ENCODE measurements at regions not wholly inside any gene's neighbourhood (a gene's known extent, or its start where the extent isn't known, plus 50 kb on each side); places are given as distances from the start of the nearest gene placed in this dataset.

- no peaks in the 10 kb centered on the region for H3K9me3 ChIP-seq (ENCODE audit: control insufficient read depth, insufficient read depth, low read length)
- no peaks in the 10 kb centered on the region for H3K79me2 ChIP-seq (ENCODE audit: control insufficient read depth, low read length)
- no peaks in the 10 kb centered on the region for H3F3A ChIP-seq (ENCODE audit: control insufficient read depth, insufficient read depth)
- no peak for TF ChIP-seq EZH2phosphoT487 (IDR thresholded peaks at IDR 0.05; ENCODE audit: borderline replicate concordance, low read length)
- TF ChIP-seq, protein P1, sequence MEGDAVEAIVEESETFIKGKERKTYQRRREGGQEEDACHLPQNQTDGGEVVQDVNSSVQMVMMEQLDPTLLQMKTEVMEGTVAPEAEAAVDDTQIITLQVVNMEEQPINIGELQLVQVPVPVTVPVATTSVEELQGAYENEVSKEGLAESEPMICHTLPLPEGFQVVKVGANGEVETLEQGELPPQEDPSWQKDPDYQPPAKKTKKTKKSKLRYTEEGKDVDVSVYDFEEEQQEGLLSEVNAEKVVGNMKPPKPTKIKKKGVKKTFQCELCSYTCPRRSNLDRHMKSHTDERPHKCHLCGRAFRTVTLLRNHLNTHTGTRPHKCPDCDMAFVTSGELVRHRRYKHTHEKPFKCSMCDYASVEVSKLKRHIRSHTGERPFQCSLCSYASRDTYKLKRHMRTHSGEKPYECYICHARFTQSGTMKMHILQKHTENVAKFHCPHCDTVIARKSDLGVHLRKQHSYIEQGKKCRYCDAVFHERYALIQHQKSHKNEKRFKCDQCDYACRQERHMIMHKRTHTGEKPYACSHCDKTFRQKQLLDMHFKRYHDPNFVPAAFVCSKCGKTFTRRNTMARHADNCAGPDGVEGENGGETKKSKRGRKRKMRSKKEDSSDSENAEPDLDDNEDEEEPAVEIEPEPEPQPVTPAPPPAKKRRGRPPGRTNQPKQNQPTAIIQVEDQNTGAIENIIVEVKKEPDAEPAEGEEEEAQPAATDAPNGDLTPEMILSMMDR (IDR thresholded peaks at IDR 0.05; ENCODE audit: low read depth, low read length, poor library complexity, severe bottlenecking): no peak
- no peaks in the 10 kb centered on the region for H3K27me3 ChIP-seq (ENCODE audit: control insufficient read depth, low read length)
- no peaks in the 10 kb centered on the region for H4K20me1 ChIP-seq (ENCODE audit: control insufficient read depth, insufficient read depth, low read depth, low read length)
- no peaks in the 10 kb centered on the region for H3K9me2 ChIP-seq (replicated peaks; ENCODE audit: control insufficient read depth, low read length)
- no peaks in the 10 kb centered on the region for H3K4me1 ChIP-seq (ENCODE audit: control insufficient read depth, low read length)
- no peaks in the 10 kb centered on the region for H3K36me3 ChIP-seq (ENCODE audit: control insufficient read depth, low read length)
- no peak overlapping the region for H3K27ac ChIP-seq (ENCODE audit: low read depth, low read length)
- no peak overlapping the region for H3K4me2 ChIP-seq (ENCODE audit: low read length)
- H3K4me3 ChIP-seq (ENCODE audit: low read length): no peak overlapping the region
Observed at GRCh38 chr3:147737376-147737775, 328.2 kb downstream of the ZIC1 start.

DNA sequence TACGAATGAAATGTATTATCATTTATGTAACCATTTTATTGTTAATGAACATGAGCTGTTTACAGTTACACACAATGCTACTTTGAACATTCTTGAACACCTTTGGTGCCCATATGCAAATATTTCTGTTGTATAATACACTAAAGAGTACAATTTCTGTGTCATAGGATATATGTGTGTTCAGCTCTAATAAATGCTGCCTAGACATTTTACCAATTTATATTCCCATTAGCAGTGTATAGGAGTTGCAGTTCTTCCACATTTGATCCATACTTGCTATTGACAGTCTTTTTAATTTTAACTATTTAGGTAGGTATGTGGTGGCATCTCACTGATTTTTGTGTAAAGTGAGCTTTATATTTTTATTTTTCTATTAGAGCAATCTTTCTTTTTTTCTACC lies 331.8 kb downstream of the ZIC1 start:
- Histone ChIP-seq H3F3A (ENCODE audit: control insufficient read depth, insufficient read depth) (no peaks in the 10 kb centered on the region), H3K9me3 (ENCODE audit: control insufficient read depth, insufficient read depth, low read length) (no peaks in the 10 kb centered on the region), H3K27me3 (ENCODE audit: control insufficient read depth, low read length) (no peaks in the 10 kb centered on the region), H3K4me3 (ENCODE audit: low read length) (no peak overlapping the region), H3K4me1 (ENCODE audit: control insufficient read depth, low read length) (no peaks in the 10 kb centered on the region), H3K36me3 (ENCODE audit: control insufficient read depth, low read length) (no peaks in the 10 kb centered on the region), H3K4me2 (ENCODE audit: low read length) (no peak overlapping the region), H3K9me2 (replicated peaks; ENCODE audit: control insufficient read depth, low read length) (no peaks in the 10 kb centered on the region), H3K79me2 (ENCODE audit: control insufficient read depth, low read length) (no peaks in the 10 kb centered on the region), H4K20me1 (ENCODE audit: control insufficient read depth, insufficient read depth, low read depth, low read length) (no peaks in the 10 kb centered on the region), H3K27ac (ENCODE audit: low read depth, low read length) (no peak overlapping the region)
- no peak for TF ChIP-seq EZH2phosphoT487 (IDR thresholded peaks at IDR 0.05; ENCODE audit: borderline replicate concordance, low read length)

DNA sequence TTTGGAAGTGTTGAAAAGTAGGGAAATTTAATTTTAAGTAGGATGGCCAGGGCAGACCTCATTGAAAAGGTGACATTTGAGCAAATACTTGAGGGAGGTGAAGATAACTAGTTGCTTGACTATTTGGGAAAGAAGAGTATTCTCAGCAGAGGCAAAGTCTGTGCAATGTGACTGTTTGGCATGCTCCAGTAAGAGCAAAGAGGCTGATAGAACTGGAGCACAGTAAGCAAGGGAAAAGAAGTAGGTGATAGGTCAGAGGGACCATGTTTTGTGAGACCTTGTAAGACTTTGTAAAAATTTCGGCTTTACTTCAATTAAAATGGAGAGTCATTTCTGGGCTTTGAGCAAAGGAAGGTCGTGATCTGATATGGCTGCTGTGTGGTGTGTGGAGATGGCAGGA lies 335.8 kb downstream of the ZIC1 start:
- no peaks in the 10 kb centered on the region for H4K20me1 ChIP-seq (ENCODE audit: control insufficient read depth, insufficient read depth, low read depth, low read length)
- no peaks in the 10 kb centered on the region for H3K4me1 ChIP-seq (ENCODE audit: control insufficient read depth, low read length)
- H3K9me2 ChIP-seq (replicated peaks; ENCODE audit: control insufficient read depth, low read length): no peaks in the 10 kb centered on the region
- TF ChIP-seq, protein P1 (IDR thresholded peaks at IDR 0.05; ENCODE audit: low read depth, low read length, poor library complexity, severe bottlenecking): no peak
- TF ChIP-seq EZH2phosphoT487 (IDR thresholded peaks at IDR 0.05; ENCODE audit: borderline replicate concordance, low read length): no peak
- no peaks in the 10 kb centered on the region for H3F3A ChIP-seq (ENCODE audit: control insufficient read depth, insufficient read depth)
- H3K9me3 ChIP-seq (ENCODE audit: control insufficient read depth, insufficient read depth, low read length): no peaks in the 10 kb centered on the region
- H3K36me3 ChIP-seq (ENCODE audit: control insufficient read depth, low read length): no peaks in the 10 kb centered on the region
- no peak overlapping the region for H3K4me2 ChIP-seq (ENCODE audit: low read length)
- no peak overlapping the region for H3K4me3 ChIP-seq (ENCODE audit: low read length)
- no peak overlapping the region for H3K27ac ChIP-seq (ENCODE audit: low read depth, low read length)
- H3K79me2 ChIP-seq (ENCODE audit: control insufficient read depth, low read length): no peaks in the 10 kb centered on the region
- no peaks in the 10 kb centered on the region for H3K27me3 ChIP-seq (ENCODE audit: control insufficient read depth, low read length)

- Histone ChIP-seq H3K4me2 (ENCODE audit: low read length) (no peak overlapping the region), H3K79me2 (ENCODE audit: control insufficient read depth, low read length) (no peaks in the 10 kb centered on the region), H3K9me2 (replicated peaks; ENCODE audit: control insufficient read depth, low read length) (no peaks in the 10 kb centered on the region), H3K27me3 (ENCODE audit: control insufficient read depth, low read length) (no peaks in the 10 kb centered on the region), H3F3A (ENCODE audit: control insufficient read depth, insufficient read depth) (no peaks in the 10 kb centered on the region), H3K4me3 (ENCODE audit: low read length) (no peak overlapping the region), H3K27ac (ENCODE audit: low read depth, low read length) (no peak overlapping the region), H4K20me1 (ENCODE audit: control insufficient read depth, insufficient read depth, low read depth, low read length) (no peaks in the 10 kb centered on the region), H3K4me1 (ENCODE audit: control insufficient read depth, low read length) (no peaks in the 10 kb centered on the region), H3K36me3 (ENCODE audit: control insufficient read depth, low read length) (no peaks in the 10 kb centered on the region), H3K9me3 (ENCODE audit: control insufficient read depth, insufficient read depth, low read length) (peaks cover 4% of the 10 kb centered on the region; the same call in 1 of the 2 replicates)
- TF ChIP-seq, protein P1 (IDR thresholded peaks at IDR 0.05; ENCODE audit: low read depth, low read length, poor library complexity, severe bottlenecking): no peak
- TF ChIP-seq EZH2phosphoT487 (IDR thresholded peaks at IDR 0.05; ENCODE audit: borderline replicate concordance, low read length): no peak
Observed at GRCh38 chr3:147755310-147755709, 346.1 kb downstream of the ZIC1 start.
